Astrocyte of the cerebellum (primary cell): ENCODE measurements at regions not wholly inside any gene's neighbourhood (a gene's known extent, or its start where the extent isn't known, plus 50 kb on each side); places are given as distances from the start of the nearest gene placed in this dataset.
A peak's percentile ranks its signal among the peaks of the same experiment; 100 is the strongest.

Experiments
- DNase-seq: peaks from one replicate; pipeline ENCODE4 v3.0.0-alpha.2; 2011; ENCODE audit warnings: low read depth
- H3K4me3 ChIP-seq: 2 replicates; pipeline ENCODE4 v1.5.1; 2011; ENCODE audit warnings: mild to moderate bottlenecking, low read depth, low read length, moderate library complexity
- in situ Hi-C: cut with HindIII; loops from 2 replicates; pipeline ENCODE4 v1.10.0; 2017; ENCODE audit warnings: low sequenced_read_pairs
- TF ChIP-seq, protein P1 (sequence below): IDR thresholded peaks from 2 replicates; pipeline ENCODE4 v1.5.1; 2012; ENCODE audit warnings: low read length, low read depth, moderate library complexity, mild to moderate bottlenecking; ENCODE audit errors: missing control alignments

DNA sequence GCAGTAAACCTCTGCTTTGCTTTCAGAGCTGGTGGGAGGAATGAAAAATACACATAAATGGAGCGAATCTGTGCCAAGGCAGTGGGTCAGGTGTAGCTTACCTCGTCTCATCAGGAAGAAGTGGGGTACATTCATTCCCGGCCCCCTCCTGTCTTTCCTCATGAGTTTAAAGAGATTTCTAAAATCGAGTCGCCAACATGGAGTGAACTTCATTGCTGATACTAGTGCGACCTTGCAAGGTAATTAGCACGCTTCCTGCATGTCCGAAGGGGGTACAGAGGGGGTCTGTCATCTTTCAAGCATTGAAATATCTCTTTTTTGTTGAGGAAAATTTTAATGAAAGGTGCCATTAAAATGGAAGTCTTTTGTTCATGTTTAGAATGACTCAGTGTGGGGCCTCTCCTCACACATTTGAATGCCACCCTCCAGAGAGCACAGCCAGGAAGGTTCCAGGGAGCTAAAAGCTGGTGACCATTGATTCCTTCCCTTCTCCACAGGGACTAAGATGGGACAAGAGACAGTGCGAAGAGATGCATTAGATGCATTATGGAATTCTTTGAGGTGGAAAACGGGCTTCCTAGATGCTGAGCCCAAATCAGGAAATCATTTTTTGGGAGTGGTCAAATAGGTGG, 114.2 kb downstream of the IRX1 start:
- no peak overlapping the region for H3K4me3 ChIP-seq
- no peak for DNase-seq
- in situ Hi-C loops, result no loop called here
- TF ChIP-seq, protein P1, sequence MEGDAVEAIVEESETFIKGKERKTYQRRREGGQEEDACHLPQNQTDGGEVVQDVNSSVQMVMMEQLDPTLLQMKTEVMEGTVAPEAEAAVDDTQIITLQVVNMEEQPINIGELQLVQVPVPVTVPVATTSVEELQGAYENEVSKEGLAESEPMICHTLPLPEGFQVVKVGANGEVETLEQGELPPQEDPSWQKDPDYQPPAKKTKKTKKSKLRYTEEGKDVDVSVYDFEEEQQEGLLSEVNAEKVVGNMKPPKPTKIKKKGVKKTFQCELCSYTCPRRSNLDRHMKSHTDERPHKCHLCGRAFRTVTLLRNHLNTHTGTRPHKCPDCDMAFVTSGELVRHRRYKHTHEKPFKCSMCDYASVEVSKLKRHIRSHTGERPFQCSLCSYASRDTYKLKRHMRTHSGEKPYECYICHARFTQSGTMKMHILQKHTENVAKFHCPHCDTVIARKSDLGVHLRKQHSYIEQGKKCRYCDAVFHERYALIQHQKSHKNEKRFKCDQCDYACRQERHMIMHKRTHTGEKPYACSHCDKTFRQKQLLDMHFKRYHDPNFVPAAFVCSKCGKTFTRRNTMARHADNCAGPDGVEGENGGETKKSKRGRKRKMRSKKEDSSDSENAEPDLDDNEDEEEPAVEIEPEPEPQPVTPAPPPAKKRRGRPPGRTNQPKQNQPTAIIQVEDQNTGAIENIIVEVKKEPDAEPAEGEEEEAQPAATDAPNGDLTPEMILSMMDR, result no peak

DNA sequence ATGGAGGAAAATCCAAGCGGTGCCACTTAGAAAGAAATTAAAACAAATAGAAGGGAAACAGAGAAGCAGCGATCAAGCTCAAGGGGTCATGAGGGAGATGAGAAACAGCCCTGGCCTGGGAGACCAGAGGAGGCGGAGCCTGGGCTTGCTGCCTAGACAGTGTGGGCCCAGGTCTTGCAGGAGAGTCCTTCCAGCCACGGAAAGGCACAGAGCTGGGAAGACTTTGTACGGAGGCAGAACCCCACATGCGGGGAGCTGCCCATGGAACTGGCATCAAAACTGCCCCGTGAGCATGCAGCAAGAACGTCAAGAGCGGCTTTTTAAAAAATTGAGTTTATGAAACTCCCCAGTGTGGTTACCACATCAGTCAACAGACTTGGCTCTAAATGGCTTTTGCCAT, 119.4 kb downstream of the IRX1 start:
- H3K4me3 ChIP-seq, result no peak overlapping the region
- TF ChIP-seq, protein P1, result no peak
- in situ Hi-C loops, result no loop called here
- no peak for DNase-seq

DNA sequence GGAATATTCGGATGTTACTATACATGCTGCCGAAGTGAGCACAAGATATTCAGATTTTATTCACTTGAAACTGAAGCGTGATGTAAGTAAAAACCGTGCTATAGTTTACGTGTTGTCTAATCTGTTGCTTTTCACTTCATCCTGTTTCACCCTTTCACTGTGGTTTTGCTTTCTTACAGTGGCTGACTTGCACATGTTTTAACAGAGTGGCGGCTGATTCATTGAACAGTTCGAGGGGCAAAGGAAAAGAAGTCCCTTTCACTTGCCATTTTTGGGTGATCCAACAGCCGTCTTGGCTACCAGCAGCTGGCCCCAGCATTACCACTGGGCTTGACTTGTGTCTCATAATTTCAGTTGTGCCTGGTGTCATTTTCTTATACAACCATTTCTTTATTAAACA, 134.0 kb downstream of the IRX1 start:
- no peak for DNase-seq
- in situ Hi-C loops, result no loop called here
- no peak overlapping the region for H3K4me3 ChIP-seq
- TF ChIP-seq, protein P1, result no peak

DNA sequence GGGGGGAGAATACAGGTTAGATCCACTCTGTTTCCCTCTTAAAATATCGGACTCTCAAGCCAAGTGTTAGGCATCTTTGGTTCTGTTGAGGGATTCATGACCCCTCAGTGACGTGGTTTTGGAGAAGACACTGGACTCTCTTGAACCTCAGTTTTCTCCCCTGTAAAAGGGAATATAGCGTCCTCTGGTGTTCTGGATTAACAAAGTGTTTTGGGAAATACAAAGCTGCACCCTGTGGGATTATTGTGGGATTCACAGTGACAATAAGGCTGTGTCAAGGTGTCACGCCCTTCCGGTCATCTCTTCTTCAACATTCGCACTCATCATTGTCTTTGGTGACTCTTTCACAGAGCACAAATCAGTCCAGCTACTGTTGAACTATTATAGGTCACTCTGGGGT, 139.0 kb downstream of the IRX1 start:
- in situ Hi-C loops, result no loop called here
- DNase-seq, result no peak
- TF ChIP-seq, protein P1, result no peak
- H3K4me3 ChIP-seq, result no peak overlapping the region

DNA sequence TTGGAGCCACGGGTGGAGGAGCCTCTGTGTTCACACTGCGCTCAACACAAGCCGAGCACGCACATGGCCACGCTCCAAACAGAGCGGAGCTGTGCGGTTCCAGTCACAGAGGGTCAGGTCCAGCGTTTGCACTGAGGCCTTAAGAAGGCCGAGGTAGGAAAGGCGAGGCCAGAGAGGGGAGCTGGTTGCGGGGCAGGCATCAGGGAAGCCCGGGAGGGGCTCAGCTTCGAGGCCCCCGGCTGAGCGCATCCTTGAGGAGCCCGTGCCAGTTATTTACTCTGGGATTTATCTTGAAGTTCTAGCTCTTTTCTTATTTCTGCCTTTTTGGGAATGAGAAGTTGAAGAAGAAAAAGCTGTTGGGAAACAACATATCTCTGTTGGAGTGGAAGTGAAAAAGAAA, 140.8 kb downstream of the IRX1 start:
- no peak overlapping the region for H3K4me3 ChIP-seq
- TF ChIP-seq, protein P1, result no peak
- no peak for DNase-seq
- in situ Hi-C loops, result no loop called here

DNA sequence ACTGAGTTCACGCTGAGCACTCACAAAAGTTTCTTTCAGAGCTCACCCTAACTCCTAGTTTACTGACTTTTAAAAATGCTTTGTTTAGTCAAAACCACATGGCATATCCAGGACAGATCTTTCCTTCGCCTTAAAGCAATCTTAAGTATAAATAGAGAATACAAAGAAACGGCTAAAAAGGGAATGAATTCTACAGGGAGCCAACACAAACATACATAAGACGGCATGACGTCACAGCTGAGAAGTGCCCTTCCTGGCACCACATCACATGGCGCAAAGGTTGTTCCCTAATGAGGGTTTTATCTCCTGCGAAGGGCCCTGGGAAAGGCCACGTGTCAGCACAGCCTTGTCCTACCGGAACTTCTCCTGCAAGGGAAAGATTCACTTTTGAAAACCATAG, 141.3 kb downstream of the IRX1 start:
- TF ChIP-seq, protein P1, result no peak
- in situ Hi-C loops, result no loop called here
- peak; percentile 16 for DNase-seq
- H3K4me3 ChIP-seq, result no peak overlapping the region

DNA sequence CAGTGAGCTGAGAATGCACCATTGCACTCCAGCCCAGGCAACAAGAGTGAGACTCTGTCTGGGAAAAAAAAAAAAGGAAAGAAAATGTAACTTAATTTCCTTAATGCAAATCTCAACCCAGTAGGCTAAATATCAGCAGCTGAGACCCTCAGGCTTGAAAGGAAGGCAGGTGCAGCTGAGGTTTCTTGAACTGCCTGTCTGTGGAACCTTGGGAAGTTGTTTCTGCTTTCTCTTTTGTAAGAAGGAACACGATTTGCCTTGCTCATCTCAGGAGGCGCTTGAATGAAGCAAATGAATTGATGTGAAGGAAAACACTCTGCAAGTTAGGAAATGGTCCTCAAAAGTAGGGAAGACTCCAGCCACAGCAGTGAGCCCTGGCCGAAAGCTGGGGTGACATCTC, 143.3 kb downstream of the IRX1 start:
- in situ Hi-C loops, result no loop called here
- no peak overlapping the region for H3K4me3 ChIP-seq
- TF ChIP-seq, protein P1, result no peak
- no peak for DNase-seq
